Fibroblast of skin of back (primary cell): ENCODE measurements at regions not wholly inside any gene's neighbourhood (a gene's known extent, or its start where the extent isn't known, plus 50 kb on each side); places are given as distances from the start of the nearest gene placed in this dataset.
"Not testable (repeated sequence)": the region's sequence is repeated elsewhere in the genome, so short reads cannot be mapped to it uniquely, and the experiment has no call there.

Source experiments
- DNase-seq: peaks from one replicate; pipeline ENCODE4 v3.0.0-alpha.2; 2013

- no peak for DNase-seq
These were observed 54.4 kb upstream of the BMP4 start for GRCh38 chr14:54010981-54011380.

- DNase-seq = no peak
These were observed 66.4 kb upstream of the BMP4 start for GRCh38 chr14:54023027-54023426.

- DNase-seq = peak; percentile 50
These were observed 69.0 kb upstream of the BMP4 start for GRCh38 chr14:54025661-54026060.

- DNase-seq = no peak
These were observed 70.0 kb upstream of the BMP4 start for GRCh38 chr14:54026671-54027070.

- DNase-seq = not testable (repeated sequence)
These were observed 74.4 kb upstream of the BMP4 start for GRCh38 chr14:54030996-54031395.

- DNase-seq = not testable (repeated sequence)
These were observed 76.7 kb upstream of the BMP4 start for GRCh38 chr14:54033285-54033684.

- peak; percentile 2 for DNase-seq
These were observed 82.1 kb upstream of the BMP4 start for GRCh38 chr14:54038724-54039123.

GRCh38 chr14:54039311-54039710 lies 82.7 kb upstream of the BMP4 start:
- no peak for DNase-seq

GRCh38 chr14:54040846-54041245 lies 84.2 kb upstream of the BMP4 start:
- DNase-seq = peak; percentile 60

- no peak for DNase-seq
These were observed 89.6 kb upstream of the BMP4 start for GRCh38 chr14:54046250-54046649.

GRCh38 chr14:54047645-54048308 lies 91.2 kb upstream of the BMP4 start:
- no peak for DNase-seq

- no peak for DNase-seq
These were observed 91.7 kb upstream of the BMP4 start for GRCh38 chr14:54048311-54048710.

- DNase-seq = no peak
These were observed 92.1 kb upstream of the BMP4 start for GRCh38 chr14:54048736-54049135.

- no peak for DNase-seq
These were observed 94.1 kb upstream of the BMP4 start for GRCh38 chr14:54050759-54051158.

GRCh38 chr14:54052696-54053385 lies 96.2 kb upstream of the BMP4 start:
- no peak for DNase-seq

- DNase-seq = no peak
These were observed 96.7 kb upstream of the BMP4 start for GRCh38 chr14:54053386-54053745.

GRCh38 chr14:54058505-54058904 lies 101.9 kb upstream of the BMP4 start:
- no peak for DNase-seq

- no peak for DNase-seq
These were observed 127.1 kb upstream of the BMP4 start for GRCh38 chr14:54083549-54084239.

GRCh38 chr14:54085232-54085761 lies 128.7 kb upstream of the BMP4 start:
- DNase-seq = no peak

GRCh38 chr14:54085841-54086240 lies 129.2 kb upstream of the BMP4 start:
- DNase-seq = no peak

- no peak for DNase-seq
These were observed 130.1 kb upstream of the BMP4 start for GRCh38 chr14:54086767-54087166.

- no peak for DNase-seq
These were observed 130.8 kb upstream of the BMP4 start for GRCh38 chr14:54087376-54087775.

GRCh38 chr14:54088271-54088670 lies 131.6 kb upstream of the BMP4 start:
- no peak for DNase-seq

- no peak for DNase-seq
These were observed 133.6 kb upstream of the BMP4 start for GRCh38 chr14:54090274-54090673.
